ENCODE measurements at regions not wholly inside any gene's neighbourhood (a gene's known extent, or its start where the extent isn't known, plus 50 kb on each side); places are given as distances from the start of the nearest gene placed in this dataset.

DNA sequence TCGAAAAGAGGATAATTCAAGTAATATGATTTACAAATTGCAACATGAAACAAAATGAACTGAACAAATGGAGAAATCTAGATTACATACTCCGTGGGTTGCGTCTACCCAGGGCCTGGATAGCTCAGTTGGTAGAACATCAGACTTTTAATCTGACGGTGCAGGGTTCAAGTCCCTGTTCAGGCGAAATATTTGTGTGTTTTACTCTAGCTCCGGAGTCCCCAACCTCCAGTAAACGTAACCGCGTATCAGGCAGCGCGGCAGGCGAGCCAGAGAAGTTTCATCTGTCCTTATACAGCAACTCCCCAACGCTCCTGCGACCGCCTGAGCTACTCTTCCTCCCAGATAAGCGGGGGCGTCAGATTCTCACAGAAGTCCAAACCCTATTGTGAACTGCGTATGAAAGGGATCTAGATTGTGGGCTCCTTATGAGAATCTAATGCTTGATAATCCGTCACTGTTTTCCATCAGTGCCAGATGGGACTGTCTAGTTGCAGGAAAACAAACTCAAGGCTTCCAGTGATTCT lies 176.1 kb downstream of the TRIM27 start:
- TF ChIP-seq CTCF (IDR thresholded peaks at IDR 0.05 in 4 of 5, conservative IDR thresholded peaks at IDR 0.05 in 1 of 5) (no peak), POLR2A (IDR thresholded peaks at IDR 0.05) (no peak)
